ENCODE measurements at regions not wholly inside any gene's neighbourhood (a gene's known extent, or its start where the extent isn't known, plus 50 kb on each side); places are given as distances from the start of the nearest gene placed in this dataset.
"Not testable (repeated sequence)": the region's sequence is repeated elsewhere in the genome, so short reads cannot be mapped to it uniquely, and the experiment has no call there.

DNA sequence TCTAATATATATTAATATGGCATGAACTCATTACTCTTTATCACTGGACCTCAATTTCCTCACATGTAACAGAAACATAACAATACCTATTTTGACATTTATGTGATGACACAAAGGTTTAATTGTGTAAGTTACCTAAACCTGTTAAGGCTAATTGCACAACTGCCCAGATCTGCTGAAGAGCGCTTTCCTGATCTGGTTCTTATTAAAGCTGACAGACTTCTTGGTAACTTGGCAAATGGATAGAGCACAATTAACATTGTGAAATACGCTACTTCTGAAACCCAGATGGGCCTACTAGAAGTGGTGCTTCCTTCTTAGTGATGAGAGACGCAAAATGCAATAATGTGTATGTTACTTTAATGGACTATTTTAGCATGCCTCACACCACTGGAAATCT lies 1767.2 kb upstream of the RAG2 start:
- DNase-seq, result no peak

DNA sequence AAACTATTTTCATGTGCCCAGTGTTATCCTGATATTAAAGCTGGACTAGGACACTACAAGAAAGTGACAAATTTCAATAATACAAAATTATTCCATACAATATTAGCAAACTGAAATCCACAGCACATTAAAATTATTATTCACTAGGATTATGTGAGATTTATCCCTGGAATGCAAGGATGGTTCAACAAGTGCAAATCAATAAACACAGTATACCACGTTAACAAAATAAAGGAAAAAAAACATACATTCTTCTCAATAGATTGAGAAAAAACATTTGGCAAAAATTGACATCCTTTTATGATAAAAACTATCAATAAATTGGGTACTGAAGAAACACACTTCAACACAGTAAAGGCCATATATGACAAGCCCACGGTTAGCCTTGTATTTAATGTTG lies 1758.2 kb upstream of the RAG2 start:
- no peak for DNase-seq

DNA sequence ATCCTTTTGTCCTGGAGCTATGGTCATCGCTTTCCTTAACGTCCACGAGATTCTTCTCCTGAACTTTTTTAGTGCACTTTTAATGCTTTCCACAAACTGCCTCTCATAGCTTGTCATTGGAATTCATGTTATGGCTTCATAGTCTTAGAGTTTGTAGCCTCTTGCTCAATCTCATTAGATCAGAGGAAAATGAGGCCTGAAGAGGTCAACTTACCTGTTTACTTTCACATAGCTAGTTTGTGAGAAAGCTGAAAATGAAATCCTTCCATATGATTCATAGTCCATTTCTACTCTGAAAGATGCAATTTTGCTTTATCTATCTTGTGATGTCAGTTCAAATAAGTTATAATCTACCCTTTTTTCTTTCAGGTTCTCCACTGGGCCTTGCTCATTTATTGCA lies 1747.2 kb upstream of the RAG2 start:
- no peak for DNase-seq

DNA sequence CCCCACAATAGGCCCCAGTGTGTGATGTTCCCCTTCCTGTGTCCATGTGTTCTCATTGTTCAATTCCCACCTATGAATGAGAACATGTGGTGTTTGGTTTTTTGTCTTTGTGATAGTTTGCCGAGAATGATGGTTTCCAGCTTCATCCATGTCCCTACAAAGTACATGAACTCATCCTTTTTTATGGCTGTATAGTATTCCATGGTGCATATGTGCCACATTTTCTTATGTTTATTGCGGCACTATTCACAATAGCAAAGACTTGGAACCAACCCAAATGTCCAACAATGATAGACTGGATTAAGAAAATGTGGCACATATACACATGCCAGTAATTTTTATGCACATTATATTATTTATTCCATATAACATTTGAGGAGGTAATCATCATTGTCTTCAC lies 1743.6 kb upstream of the RAG2 start:
- not testable (repeated sequence) for DNase-seq

DNA sequence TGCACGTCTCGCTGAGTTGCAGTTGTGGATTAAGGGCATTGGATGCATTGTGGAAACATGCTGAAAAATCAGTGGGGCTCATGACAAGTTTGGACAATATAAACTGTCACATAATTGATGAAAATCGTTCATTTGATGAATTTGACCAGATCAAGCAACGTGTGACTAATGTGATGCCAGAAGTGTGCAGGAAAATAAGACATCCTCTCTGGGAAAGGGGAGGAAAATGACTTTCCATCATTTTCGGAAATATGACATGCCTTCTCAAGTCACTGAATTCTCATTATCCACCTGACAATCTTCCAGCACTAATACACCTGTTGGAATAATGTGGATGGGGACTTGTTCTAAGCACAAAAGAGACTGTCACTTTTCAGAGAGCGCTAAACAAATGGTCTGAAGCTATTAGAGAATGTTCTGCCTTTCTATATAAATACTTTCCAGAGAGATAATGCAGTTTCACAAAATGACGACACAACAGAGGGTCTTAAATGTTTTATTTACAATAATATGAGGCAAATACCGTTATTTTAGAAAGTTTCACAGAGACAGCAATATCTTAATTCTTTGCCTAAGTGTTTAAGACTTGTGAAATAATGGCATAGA lies 1741.9 kb upstream of the RAG2 start:
- DNase-seq, result no peak

DNA sequence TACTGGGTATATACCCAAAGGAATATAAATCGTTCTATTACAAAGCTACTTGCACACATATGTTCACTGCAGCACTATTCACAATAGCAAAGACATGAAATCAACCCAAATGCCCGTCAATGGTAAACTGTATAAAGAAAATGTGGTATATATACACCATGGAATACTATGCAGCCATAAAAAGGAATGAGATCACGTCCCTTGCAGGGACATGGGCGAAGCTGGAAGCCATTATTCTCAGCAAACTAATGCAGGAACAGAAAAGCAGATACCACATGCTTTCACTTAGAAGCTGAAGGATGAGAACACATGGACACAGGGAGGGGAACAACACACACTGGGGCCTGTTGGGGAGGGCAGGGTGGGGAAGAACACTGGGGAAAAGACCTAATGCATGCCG lies 1740.0 kb upstream of the RAG2 start:
- DNase-seq, result not testable (repeated sequence)

DNA sequence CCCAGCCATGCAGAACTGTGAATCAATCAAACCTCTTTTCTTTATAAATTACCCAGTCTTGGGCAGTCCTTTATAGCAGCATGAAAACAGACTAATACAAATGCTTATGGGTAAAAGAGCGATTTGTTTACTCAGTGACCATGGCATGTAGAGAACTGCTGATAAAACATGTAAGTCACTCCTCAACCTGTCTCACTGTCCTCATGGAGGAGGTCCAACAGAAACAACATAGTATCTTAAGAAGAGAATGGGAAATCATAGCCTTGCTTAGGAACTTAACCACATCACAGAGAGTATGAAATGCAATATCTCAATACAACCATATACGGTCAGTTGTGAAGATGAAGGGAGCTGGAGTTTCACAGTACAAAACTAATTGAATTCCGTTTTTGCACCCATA lies 1734.0 kb upstream of the RAG2 start:
- DNase-seq, result no peak

DNA sequence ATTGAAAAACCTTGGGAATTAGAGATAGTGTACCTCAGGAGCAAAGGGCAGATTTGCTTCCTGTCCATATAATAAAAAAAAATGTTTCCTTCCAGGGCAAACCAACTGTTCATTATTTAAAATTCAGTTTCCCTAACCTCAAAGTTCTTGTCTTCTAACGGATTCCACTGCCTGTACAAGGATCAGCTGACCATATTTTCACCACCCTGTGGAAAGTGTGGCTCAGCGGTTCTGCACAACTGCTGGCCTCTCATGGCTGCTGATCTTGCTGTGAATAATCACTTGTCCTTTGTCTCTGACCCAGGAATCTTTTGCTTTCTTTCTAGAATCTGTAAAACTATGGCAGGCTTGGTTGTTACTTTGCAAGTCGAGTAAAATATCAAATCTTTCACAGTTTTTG lies 1732.5 kb upstream of the RAG2 start:
- no peak for DNase-seq

DNA sequence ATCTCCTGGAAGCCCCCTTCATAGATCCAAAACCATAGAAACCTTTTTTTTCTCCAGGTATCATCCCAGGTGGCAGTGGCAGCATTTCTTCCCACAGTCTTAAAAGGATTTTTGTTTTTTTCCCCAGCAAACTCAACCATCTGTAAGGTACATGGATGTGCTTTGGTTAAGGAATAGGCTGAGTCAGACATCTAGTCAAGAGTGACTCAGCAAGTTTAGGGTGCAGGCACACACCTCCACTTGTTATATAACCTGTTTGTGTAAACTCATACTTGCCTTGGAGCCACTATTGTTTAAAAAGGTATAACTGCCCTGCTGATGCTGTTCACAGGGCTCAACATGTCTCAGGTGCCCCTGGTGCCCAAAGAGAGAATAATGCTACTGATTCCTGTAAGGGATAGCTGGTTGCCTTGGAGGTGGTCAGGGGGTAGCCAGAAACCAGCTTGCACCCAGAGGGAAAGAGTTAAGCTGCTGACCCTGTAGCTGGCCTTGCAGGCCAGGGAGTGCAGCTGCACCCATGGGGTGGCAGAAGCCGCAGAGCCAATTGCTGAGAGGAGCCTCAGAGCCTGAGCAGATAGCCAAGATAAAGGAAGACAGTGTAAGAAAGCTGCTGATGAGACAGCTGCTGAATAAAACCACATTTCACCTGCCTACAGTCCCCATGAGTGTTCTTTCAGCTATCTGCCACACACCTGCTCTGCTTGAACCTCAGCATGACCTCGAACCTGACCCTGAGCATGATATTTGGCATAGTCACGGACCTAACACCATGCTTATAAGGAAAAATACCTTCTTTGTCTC lies 1726.1 kb upstream of the RAG2 start:
- DNase-seq, result no peak

DNA sequence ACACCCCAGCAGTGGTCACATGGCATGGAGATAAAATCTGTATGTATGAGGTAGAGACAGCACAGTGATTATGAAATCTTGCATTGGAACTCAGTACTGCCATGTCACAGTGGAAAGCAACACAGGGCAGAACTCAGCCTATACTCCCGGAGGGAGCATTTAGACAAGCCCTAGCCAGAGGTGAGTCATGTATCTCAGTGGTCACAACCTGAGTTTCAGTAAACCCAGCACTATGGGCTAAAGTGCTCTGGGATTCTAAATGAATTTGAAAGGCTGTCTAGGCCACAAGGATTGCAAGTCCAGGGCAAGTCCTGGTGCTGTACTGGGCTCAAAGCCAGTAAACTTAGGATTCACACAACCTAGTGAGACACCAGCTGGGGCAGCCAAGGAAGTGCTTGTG lies 1717.1 kb upstream of the RAG2 start:
- DNase-seq, result no peak

DNA sequence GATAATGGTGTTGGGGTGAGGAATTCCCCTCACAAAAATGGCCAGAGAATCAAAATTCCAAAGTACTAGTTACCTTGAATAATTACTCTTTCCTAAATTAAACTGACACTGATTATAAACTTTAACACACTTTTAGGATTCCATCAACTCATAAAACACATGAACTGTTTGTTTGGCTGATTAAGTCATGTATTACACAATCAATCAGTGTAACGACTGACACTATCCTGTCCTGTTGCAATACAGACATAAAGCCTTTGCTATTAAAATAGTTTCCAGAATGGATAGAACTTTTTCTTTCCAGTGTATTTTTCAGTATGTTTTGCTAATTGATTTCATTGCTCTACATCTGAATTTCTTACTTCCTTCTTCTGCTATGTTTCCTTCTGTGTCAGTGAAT lies 1709.4 kb upstream of the RAG2 start:
- no peak for DNase-seq

DNA sequence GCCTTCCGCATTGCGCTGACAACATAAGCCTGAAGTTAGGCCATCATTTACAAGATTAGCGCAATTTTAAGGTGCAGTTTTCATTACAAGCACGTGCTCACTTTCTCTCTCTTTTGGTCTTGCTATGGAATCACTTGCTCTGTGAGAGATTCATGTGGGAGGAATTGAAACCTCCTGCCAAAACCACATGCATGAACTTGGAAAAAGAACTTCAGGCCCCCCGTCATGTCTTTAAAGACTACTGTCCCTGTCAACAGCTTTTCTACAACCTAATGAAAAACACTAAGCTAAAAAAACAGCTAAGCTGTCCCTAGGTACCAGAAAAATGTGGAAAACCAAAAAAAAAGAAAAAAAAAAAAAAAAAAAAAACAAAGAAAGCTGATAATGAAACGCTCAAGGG lies 1707.6 kb upstream of the RAG2 start:
- no peak for DNase-seq

DNA sequence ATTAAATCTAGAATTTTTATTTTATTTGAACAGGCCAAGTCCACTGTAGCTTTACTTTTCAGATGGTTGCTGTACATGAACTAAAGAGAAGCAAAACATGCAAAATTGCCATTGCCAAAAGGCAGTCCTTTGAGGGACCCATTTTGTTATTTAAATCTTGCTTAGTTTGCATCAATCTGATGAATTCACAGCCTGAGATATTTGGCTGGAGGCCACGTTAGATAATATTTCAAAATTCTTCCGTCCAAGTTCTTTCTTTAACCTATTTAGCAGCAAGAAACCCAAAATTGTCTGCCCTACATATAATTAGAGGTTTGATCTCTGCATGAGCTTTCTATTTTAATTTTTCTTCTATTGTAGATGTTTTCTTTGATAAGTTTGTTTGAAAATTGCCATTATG lies 1706.9 kb upstream of the RAG2 start:
- no peak for DNase-seq

DNA sequence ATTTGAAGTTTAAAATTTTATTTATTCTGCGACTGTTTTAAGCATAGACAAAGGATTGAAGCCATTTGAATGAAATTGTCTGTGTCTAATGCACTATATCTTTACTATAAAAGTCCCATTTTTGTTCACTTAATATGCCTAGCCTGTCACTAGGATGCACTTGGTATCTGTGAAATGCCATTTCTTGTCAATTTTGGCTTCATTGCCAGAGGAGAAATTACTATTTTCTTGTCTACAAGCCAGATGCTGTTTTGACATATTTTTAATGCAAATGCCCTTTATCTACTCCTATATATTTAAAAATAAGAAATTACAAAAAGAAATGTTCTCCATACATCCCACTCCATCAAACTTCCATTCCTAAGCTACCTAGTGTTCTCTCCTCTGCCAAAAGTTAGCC lies 1704.5 kb upstream of the RAG2 start:
- no peak for DNase-seq

DNA sequence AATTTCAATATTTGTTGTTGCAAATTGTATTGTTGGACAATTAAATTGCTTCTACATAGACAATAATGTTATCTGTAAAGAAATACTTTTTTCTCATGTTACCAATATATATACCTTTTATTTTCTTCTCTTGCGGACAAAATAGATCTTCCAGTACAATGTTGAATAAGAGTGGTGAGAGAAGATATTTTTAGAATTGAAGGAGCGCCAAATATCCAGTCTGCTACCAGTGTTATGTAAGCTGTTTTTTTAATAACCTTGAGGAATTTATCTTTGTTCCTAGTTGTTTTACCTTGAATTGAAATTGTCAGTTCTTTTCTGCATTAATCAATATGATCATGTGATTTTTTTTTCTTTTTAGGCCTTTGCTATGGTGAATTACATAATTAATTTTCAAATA lies 1702.5 kb upstream of the RAG2 start:
- no peak for DNase-seq

DNA sequence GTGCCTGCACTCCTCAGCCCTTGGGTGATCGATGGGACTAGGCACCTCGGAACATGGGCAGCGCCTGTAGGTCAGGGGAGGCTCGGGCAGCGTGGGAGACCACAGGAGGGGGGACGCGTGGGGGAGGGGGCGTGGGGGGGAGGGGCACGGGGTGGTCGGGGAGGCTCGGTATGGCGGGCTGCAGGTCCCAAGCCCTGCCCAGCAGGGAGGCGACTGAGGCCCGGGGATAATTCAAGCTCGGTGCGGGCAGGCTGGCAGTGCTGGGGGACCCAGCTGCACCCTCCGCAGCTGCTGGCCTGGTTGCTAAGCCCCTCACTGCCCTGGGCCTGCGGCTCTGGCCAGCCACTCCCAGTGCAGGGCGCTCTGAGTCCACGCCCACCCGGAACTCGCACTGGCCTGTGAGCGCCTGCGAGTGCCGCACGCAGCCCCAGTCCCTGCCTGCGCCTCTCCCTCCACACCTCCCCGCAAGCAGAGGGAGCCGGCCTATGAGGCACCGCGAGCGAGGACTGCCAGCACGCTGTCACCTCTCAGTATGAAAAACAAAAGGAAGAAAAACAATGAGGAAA lies 1698.3 kb upstream of the RAG2 start:
- no peak for DNase-seq

DNA sequence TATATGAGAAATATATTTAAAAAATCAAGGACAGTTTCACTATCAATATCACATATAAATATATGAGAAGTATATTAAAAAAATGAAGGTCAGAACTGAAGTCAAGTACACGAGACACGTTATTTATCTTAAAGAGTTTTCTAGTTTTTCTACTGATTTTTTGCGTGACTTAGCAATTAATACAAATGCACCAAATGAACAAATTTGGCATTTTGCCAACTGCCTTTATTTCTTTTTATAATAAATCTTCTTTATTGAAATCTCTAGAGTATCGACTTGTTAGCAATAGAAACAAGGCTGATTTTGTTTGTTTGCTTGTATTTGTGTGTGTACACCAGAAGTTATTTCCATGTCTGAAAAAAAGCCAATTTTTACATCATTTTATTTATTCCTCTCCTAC lies 1684.7 kb upstream of the RAG2 start:
- no peak for DNase-seq

DNA sequence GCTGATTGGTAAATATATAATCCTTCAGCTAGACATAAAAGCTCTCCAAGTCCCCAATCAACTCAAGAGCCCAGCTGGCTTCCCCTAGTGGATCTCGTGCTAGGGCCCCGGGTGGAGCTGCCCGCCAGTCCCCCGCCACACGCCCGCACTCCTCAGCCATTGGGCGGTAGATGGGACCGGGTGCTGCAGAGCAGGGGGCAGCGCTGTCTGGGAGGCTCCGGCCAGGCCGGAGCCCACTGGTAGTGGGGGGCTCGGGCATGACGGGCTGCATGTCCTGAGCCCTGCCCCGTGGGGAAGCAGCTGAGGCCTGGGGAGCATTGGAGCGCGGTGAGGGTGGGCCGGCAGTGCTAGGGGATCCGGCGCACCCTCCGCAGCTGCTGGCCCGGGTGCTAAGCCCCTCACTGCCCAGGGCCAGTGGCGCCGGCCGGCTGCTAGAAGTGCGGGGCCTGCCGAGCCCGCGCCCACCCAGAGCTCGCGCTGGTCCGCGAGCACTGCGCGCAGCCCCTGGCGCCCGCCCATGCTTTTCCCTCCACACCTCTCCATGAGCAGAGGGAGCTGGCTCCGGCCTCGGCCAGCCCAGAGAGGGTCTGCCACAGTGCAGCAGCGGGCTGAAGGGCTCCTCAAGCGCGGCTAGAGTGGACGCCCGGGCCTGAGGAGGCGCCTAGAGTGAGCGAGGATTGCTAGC lies 1680.6 kb upstream of the RAG2 start:
- no peak for DNase-seq

DNA sequence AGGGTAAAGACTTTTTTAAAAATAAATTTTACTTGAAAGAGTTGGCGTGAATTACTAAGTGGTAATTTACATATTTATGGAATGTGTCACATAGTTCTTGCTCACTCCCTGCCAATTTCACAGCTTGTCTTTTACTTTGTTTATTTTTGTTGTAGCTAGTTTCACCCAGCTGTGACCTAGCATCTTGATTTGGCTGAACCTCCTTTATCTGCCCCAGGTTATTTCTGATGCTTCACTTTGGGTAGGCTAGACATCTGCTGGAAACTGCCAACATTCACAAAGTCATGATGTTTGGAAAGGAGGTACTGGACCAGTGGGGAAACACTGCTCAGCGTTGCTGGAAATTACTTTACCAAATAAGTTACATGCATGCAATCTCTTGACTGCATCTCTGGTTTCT lies 1676.0 kb upstream of the RAG2 start:
- no peak for DNase-seq

DNA sequence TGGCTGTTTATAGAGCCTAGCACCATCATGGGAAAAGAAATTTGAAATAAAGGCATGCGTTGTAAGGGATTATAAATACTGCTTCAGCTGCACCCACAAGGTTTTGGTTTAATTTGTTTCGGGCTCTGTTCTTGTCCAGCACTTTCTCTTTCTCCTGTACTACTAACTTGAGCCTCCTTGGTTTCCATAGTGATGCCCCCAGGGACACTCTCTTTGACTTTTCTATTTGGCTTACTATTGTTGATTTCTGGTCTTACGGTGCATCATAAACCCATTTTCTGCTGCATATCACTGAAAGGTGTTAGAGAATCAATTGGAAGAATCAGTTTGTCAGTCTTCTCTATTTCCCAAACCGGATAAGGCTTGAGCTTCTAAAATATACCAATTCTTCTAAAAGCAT lies 1674.3 kb upstream of the RAG2 start:
- DNase-seq, result no peak

DNA sequence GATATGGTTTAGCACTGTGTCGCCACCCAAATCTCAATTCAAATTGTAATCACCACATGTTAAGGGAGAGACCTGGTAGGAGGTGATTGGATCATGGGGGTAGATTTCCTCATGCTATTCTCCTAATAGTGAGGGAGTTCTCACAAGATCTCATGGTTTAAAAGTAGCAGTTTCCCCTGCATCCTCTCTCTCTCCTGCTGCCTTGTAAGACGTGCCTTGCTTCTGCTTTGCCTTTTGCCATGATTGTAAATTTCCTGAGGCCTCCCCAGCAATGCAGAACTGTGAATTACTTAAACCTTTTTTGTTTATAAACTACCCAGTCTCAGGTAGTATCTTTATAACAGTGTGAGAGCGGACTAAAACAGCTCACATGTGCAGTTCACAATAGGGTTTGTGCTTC lies 1668.7 kb upstream of the RAG2 start:
- no peak for DNase-seq

DNA sequence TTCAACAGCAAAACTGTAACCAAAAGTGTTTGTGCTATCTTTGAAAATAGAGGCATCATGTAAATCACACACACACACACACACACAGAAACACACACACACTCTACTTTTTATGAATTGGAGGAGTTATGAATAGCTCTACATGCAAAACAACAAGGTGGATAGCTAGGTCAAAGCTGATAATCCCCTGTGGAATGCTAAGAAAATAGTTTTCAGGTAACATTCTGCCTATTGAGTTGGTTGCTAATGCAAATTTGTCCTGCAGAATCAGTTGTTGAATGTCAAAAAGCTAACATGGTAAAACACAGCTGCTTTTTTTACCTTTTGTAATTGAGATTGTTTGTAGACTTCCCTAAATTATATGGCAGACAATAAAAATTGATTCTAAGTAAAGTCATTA lies 1658.4 kb upstream of the RAG2 start:
- no peak for DNase-seq

DNA sequence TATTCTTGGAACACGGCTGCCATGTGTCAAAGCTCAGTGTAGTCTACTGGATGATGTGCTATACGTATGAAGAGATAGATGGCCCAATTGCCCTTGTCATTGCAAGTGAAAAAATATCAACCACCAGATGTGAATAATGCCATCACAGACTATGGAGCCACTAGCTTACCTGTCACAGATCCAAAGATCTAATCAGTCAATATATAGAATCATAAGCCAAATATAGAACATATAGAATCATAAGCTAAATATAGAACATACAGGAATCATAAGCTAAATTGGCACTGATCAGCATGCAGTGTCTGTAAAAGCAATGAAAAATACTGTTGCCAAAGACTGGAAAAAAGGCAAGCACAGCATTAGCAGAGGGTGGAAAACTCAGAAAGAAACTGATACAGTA lies 1656.9 kb upstream of the RAG2 start:
- DNase-seq, result no peak

DNA sequence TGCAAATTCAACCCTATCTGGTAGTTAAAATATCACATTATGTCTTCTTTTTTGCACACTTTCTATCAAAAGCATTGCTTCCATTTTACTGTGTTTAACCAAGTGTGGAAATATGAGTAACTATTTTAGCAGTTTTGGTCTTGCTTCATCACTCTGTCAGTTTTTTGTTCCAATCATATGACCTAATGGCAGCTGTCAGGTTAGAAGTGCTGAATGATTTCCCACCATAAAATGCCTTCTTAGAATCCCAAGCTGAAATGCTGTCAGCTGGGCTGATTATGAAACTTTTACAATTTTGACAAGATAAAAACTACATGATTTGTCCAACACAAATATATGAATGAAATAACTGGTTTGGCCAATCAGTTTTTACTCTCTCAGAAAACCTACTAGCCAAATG lies 1654.6 kb upstream of the RAG2 start:
- no peak for DNase-seq
